IMR-90 (cell line): ENCODE measurements at regions not wholly inside any gene's neighbourhood (a gene's known extent, or its start where the extent isn't known, plus 50 kb on each side); places are given as distances from the start of the nearest gene placed in this dataset.

Experiments
- ATAC-seq: fragments of 200-7000 bp; cut with Tn5 transposase; 2 replicates; pipeline ENCODE4 v1.9.1; 2020; ENCODE audit warnings: low read depth, mild to moderate bottlenecking, moderate library complexity
- BruUV-seq: library from RNA; stranded (reverse); fragments of 400-500 nt; replicated peaks from 2 replicates; lab custom pipeline; 2021; lab: Mats Ljungman, UMichigan
- CTCF ChIA-PET: fragments of 300-600 bp; formaldehyde crosslinking; extraction: SDS; loops from one replicate; lab custom pipeline; 2021; ENCODE audit warnings: antibody characterized with exemption; lab: Yijun Ruan, JAX
- POLR2A ChIA-PET: fragments of 300-600 bp; sonication (Branson Sonifier 250); formaldehyde crosslinking; loops from one replicate; lab custom pipeline; 2022; ENCODE audit warnings: antibody characterized with exemption; ENCODE audit not compliant: unreplicated experiment; lab: Charles Lee
- DNase-seq: peaks from one replicate; pipeline ENCODE4 v3.0.0; 2013
- H2AFZ ChIP-seq: replicated peaks from 2 replicates; pipeline ENCODE3; 2013; ENCODE audit warnings: low read length, mild to moderate bottlenecking; ENCODE audit not compliant: poor library complexity
- H2AK5ac ChIP-seq: 2 replicates; pipeline ENCODE4 v1.6.1; 2013; ENCODE audit warnings: low read depth, low read length, inconsistent platforms
- H2AK9ac ChIP-seq: replicated peaks from 2 replicates; pipeline ENCODE3; 2013; ENCODE audit warnings: mild to moderate bottlenecking, low read depth, low read length, moderate library complexity; ENCODE audit not compliant: poor library complexity
- H2BK120ac ChIP-seq: 2 replicates; pipeline ENCODE4 v1.6.1; 2013; ENCODE audit warnings: low read depth, low read length, inconsistent platforms
- H2BK15ac ChIP-seq: 3 replicates; pipeline ENCODE4 v1.6.1; 2013; ENCODE audit warnings: low read depth, low read length, inconsistent platforms
- H2BK20ac ChIP-seq: 2 replicates; pipeline ENCODE4 v1.6.1; 2013; ENCODE audit warnings: low read depth, mild to moderate bottlenecking, inconsistent platforms, low read length, moderate library complexity
- H2BK5ac ChIP-seq: 2 replicates; pipeline ENCODE4 v1.6.1; 2013; ENCODE audit warnings: mild to moderate bottlenecking, low read depth, low read length, inconsistent platforms; ENCODE audit not compliant: poor library complexity, severe bottlenecking
- H3K14ac ChIP-seq: replicated peaks from 2 replicates; pipeline ENCODE4 v1.6.1; 2013; ENCODE audit warnings: low read depth, low read length, inconsistent platforms
- H3K18ac ChIP-seq: 2 replicates; pipeline ENCODE4 v1.6.1; 2013; ENCODE audit warnings: low read depth, low read length, control low read depth
- H3K23ac ChIP-seq: 2 replicates; pipeline ENCODE4 v1.6.1; 2013; ENCODE audit warnings: low read depth, low read length, inconsistent platforms
- H3K27ac ChIP-seq: 2 replicates; pipeline ENCODE4 v1.5.1; 2013; ENCODE audit warnings: mild to moderate bottlenecking, control low read depth, low read length; ENCODE audit not compliant: insufficient read depth
- H3K27me3 ChIP-seq: 2 replicates; pipeline ENCODE4 v1.6.1; 2013; ENCODE audit warnings: low read length; ENCODE audit not compliant: control insufficient read depth, insufficient read depth
- H3K36me3 ChIP-seq: 2 replicates; pipeline ENCODE4 v1.6.1; 2013; ENCODE audit warnings: low read length, mixed read lengths; ENCODE audit not compliant: control insufficient read depth, insufficient read depth
- H3K4ac ChIP-seq: 2 replicates; pipeline ENCODE4 v1.6.1; 2013; ENCODE audit warnings: low read depth, low read length, inconsistent platforms
- H3K4me1 ChIP-seq: 2 replicates; pipeline ENCODE4 v1.6.1; 2013; ENCODE audit warnings: low read length, mixed read lengths; ENCODE audit not compliant: control insufficient read depth, insufficient read depth
- H3K4me2 ChIP-seq: 2 replicates; pipeline ENCODE4 v1.6.1; 2013; ENCODE audit warnings: low read depth, mild to moderate bottlenecking, control low read depth, low read length, moderate library complexity
- H3K4me3 ChIP-seq: 2 replicates; pipeline ENCODE4 v1.5.1; 2013; ENCODE audit warnings: low read depth, mild to moderate bottlenecking, control low read depth, low read length, moderate library complexity; ENCODE audit not compliant: insufficient read depth
- H3K56ac ChIP-seq: 2 replicates; pipeline ENCODE4 v1.6.1; 2013; ENCODE audit warnings: low read length, inconsistent platforms; ENCODE audit not compliant: insufficient read depth; ENCODE audit errors: extremely low read depth
- H3K79me1 ChIP-seq, 2 experiments: 2 replicates each; pipeline ENCODE4 v1.6.1; 2013; ENCODE audit warnings: low read length in 2 of 2, inconsistent platforms in 1 of 2, low read depth in 1 of 2
- H3K9ac ChIP-seq: 2 replicates; pipeline ENCODE4 v1.6.1; 2013; ENCODE audit warnings: low read depth, low read length, control low read depth
- H3K9me1 ChIP-seq: 2 replicates; pipeline ENCODE4 v1.6.1; 2013; ENCODE audit warnings: low read length, inconsistent platforms; ENCODE audit not compliant: insufficient read depth
- H3K9me3 ChIP-seq: 2 replicates; pipeline ENCODE4 v1.6.1; 2013; ENCODE audit warnings: low read length; ENCODE audit not compliant: control insufficient read depth, insufficient read depth
- H4K20me1 ChIP-seq: 2 replicates; pipeline ENCODE4 v1.6.1; 2013; ENCODE audit warnings: low read length, inconsistent platforms; ENCODE audit not compliant: insufficient read depth
- H4K5ac ChIP-seq: 2 replicates; pipeline ENCODE4 v1.6.1; 2013; ENCODE audit warnings: mild to moderate bottlenecking, low read depth, low read length, control low read depth
- H4K8ac ChIP-seq, 2 experiments: 2 replicates each; pipeline ENCODE4 v1.6.1; 2013; ENCODE audit warnings: low read depth in 2 of 2, low read length in 2 of 2, control low read depth in 1 of 2, inconsistent platforms in 1 of 2
- H4K91ac ChIP-seq: 2 replicates; pipeline ENCODE4 v1.6.1; 2013; ENCODE audit warnings: low read depth, low read length, inconsistent platforms; ENCODE audit not compliant: insufficient read depth
- BHLHE40 ChIP-seq: fragments of 150-350 bp; IDR thresholded peaks from 2 replicates; pipeline ENCODE4 v1.6.1; 2016; ENCODE audit warnings: mild to moderate bottlenecking, low read depth, low read length
- CEBPB ChIP-seq: IDR thresholded peaks from 2 replicates; pipeline ENCODE4 v1.6.1; 2012; ENCODE audit warnings: low read depth, low read length, improper control_type of control experiment
- CHD1 ChIP-seq: IDR thresholded peaks from 2 replicates; pipeline ENCODE4 v1.6.1; 2012; ENCODE audit warnings: low read depth, low read length, improper control_type of control experiment
- CTCF ChIP-seq: conservative IDR thresholded peaks from 2 replicates; pipeline ENCODE4 v1.5.1; 2012; ENCODE audit warnings: mild to moderate bottlenecking, low read depth, low read length, improper control_type of control experiment
- ELK1 ChIP-seq: fragments of 150-350 bp; IDR thresholded peaks from 2 replicates; pipeline ENCODE4 v1.6.1; 2016; ENCODE audit warnings: low read depth, mild to moderate bottlenecking, low read length, moderate library complexity, borderline replicate concordance
- FOS ChIP-seq: fragments of 150-350 bp; IDR thresholded peaks from 2 replicates; pipeline ENCODE4 v1.6.1; 2016; ENCODE audit warnings: low read depth, low read length
- MAFK ChIP-seq: IDR thresholded peaks from 2 replicates; pipeline ENCODE4 v1.6.1; 2012; ENCODE audit warnings: low read depth, low read length, improper control_type of control experiment
- MAZ ChIP-seq: IDR thresholded peaks from 2 replicates; pipeline ENCODE4 v1.6.1; 2012; ENCODE audit warnings: low read depth, mild to moderate bottlenecking, low read length, improper control_type of control experiment, moderate library complexity, borderline replicate concordance
- MXI1 ChIP-seq: IDR thresholded peaks from 2 replicates; pipeline ENCODE4 v1.6.1; 2012; ENCODE audit warnings: low read depth, mild to moderate bottlenecking, low read length, moderate library complexity, borderline replicate concordance
- NFE2L2 ChIP-seq: fragments of 150-350 bp; IDR thresholded peaks from 2 replicates; pipeline ENCODE4 v1.6.1; 2016; ENCODE audit warnings: low read depth, mild to moderate bottlenecking, low read length
- POLR2A ChIP-seq: IDR thresholded peaks from 2 replicates; pipeline ENCODE4 v1.6.1; 2012; ENCODE audit warnings: mild to moderate bottlenecking, low read depth, low read length
- RAD21 ChIP-seq: IDR thresholded peaks from 2 replicates; pipeline ENCODE4 v1.6.1; 2012; ENCODE audit warnings: low read length, improper control_type of control experiment
- RCOR1 ChIP-seq: IDR thresholded peaks from 2 replicates; pipeline ENCODE4 v1.6.1; 2012; ENCODE audit warnings: mild to moderate bottlenecking, low read length, improper control_type of control experiment; ENCODE audit not compliant: insufficient replicate concordance
- RFX5 ChIP-seq: IDR thresholded peaks from 2 replicates; pipeline ENCODE4 v1.8.0; 2012; ENCODE audit warnings: low read depth, mild to moderate bottlenecking, low read length, moderate library complexity
- SMC3 ChIP-seq: fragments of 150-350 bp; IDR thresholded peaks from 2 replicates; pipeline ENCODE4 v1.6.1; 2016; ENCODE audit warnings: low read depth, mild to moderate bottlenecking, antibody characterized with exemption, low read length, moderate library complexity
- USF2 ChIP-seq: fragments of 150-350 bp; IDR thresholded peaks from 2 replicates; pipeline ENCODE4 v1.6.1; 2017; ENCODE audit warnings: mild to moderate bottlenecking, antibody characterized with exemption, low read length, low read depth
- WGBS, 2 experiments: methylation state at CpG; one replicate each; pipeline versions ENCODE4 v1.1.5 to v1.1.7; 2013; ENCODE audit warnings: missing lambda C conversion rate in 2 of 2; ENCODE audit not compliant: insufficient read length in 1 of 2; ENCODE audit errors: extremely low coverage in 2 of 2; 5-methylcytosine and 5-hydroxymethylcytosine counted together
- dilution Hi-C: fragments of 300-500 bp; cut with HindIII; formaldehyde crosslinking; loops from one replicate; pipeline ENCODE4 v1.14.3; 2018; ENCODE audit warnings: low sequenced_read_pairs; ENCODE audit not compliant: unreplicated experiment
- in situ Hi-C: fragments of 300-500 bp; cut with MboI; formaldehyde crosslinking; loops from 3 replicates; pipeline ENCODE4 v1.14.3; 2019; ENCODE audit warnings: low sequenced_read_pairs, inconsistent platforms, mixed read lengths
- intact Hi-C: fragments of 100-400 bp; cut with micrococcal nuclease; formaldehyde crosslinking; loops from 2 replicates; pipeline ENCODE4 v1.10.0; 2022

GRCh38 chr18:65409261-65409660, 341.6 kb upstream of the CDH7 start:
- no peak overlapping the region for H4K5ac ChIP-seq
- H3K27ac ChIP-seq: no peak overlapping the region
- no peak overlapping the region for H2BK120ac ChIP-seq
- H3K4ac ChIP-seq: no peak overlapping the region
- H3K79me1 ChIP-seq: no peaks in the 10 kb centered on the region
- H3K4me3 ChIP-seq: no peak overlapping the region
- intact Hi-C loops: no loop called here
- in situ Hi-C loops: no loop called here
- no peak overlapping the region for H3K18ac ChIP-seq
- H3K4me1 ChIP-seq: no peaks in the 10 kb centered on the region
- H2BK5ac ChIP-seq: no peak overlapping the region
- H2AFZ ChIP-seq: no peak overlapping the region
- DNase-seq (no peak), ATAC-seq (no peak)
- H2BK15ac ChIP-seq: no peak overlapping the region
- no peak overlapping the region for H4K8ac ChIP-seq
- no peak for TF ChIP-seq CEBPB
- no peak for TF ChIP-seq RFX5
- TF ChIP-seq CHD1: no peak
- TF ChIP-seq ELK1: no peak
- TF ChIP-seq MXI1: no peak
- TF ChIP-seq FOS: no peak
- TF ChIP-seq MAFK: no peak
- TF ChIP-seq RAD21: no peak
- TF ChIP-seq RCOR1: no peak
- no peak for TF ChIP-seq POLR2A
- no peak for TF ChIP-seq CTCF
- no peak for TF ChIP-seq BHLHE40
- no peak for TF ChIP-seq SMC3
- no peak for TF ChIP-seq NFE2L2
- TF ChIP-seq USF2: no peak
- TF ChIP-seq MAZ: no peak
- ChIA-PET CTCF (no interaction called here), POLR2A (no interaction called here)
- H4K91ac ChIP-seq: no peak overlapping the region
- H3K4me2 ChIP-seq: no peak overlapping the region
- H3K27me3 ChIP-seq: no peaks in the 10 kb centered on the region
- no peak overlapping the region for H2AK9ac ChIP-seq
- dilution Hi-C loops: no loop called here
- no peaks in the 10 kb centered on the region for H4K20me1 ChIP-seq
- no peak overlapping the region for H3K9ac ChIP-seq
- no peak overlapping the region for H2BK20ac ChIP-seq
- peaks cover 4% of the 10 kb centered on the region; the same call in 1 of the 2 replicates for H3K9me3 ChIP-seq
- BruUV-seq: no TSS peak
- H3K9me1 ChIP-seq: no peaks in the 10 kb centered on the region
- H3K36me3 ChIP-seq: no peaks in the 10 kb centered on the region
- no peak overlapping the region for H3K23ac ChIP-seq
- H3K56ac ChIP-seq: no peak overlapping the region
- no CpG with 5 or more reads among the region's 3 CpGs for WGBS, 2 experiments
- H2AK5ac ChIP-seq: no peak overlapping the region
- no peak overlapping the region for H3K14ac ChIP-seq
